ENCODE measurements at regions not wholly inside any gene's neighbourhood (a gene's known extent, or its start where the extent isn't known, plus 50 kb on each side); places are given as distances from the start of the nearest gene placed in this dataset.

DNA sequence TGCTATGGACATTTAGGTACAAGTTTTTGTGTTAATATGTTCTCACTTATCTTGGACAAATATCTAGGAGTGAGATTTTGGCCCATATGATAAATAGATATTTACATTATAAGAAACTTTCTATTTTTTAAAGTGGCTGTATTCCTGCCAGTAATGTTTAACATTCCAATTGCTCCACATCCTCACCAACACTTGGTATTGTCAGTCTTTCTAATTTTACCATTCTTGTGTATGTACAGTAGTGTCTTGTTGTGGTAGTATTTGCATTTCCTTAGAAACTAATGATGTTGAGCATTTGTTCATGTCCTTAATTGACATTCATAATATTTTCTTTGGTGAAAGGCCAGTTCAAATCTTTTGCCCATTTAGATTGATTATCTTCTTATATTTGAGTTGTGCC, 171.4 kb upstream of the TSHZ3 start:
- no peak overlapping the region for H3K4me2 ChIP-seq
- DNase-seq (ENCODE audit: low read depth in 1 of 2, low spot score in 1 of 2): no peak
- H3K4me1 ChIP-seq: no peaks in the 10 kb centered on the region
- H3K27ac ChIP-seq: no peak overlapping the region
- POLR2A ChIA-PET: no interaction called here
- TF ChIP-seq NFE2L2 (conservative IDR thresholded peaks at IDR 0.05; ENCODE audit: low read length) (no peak), GATA3 (IDR thresholded peaks at IDR 0.05; ENCODE audit: borderline replicate concordance) (no peak), MAZ (IDR thresholded peaks at IDR 0.05; ENCODE audit: borderline replicate concordance, low read depth, low read length) (no peak), TP53 (CRISPR knock-in tag; IDR thresholded peaks at IDR 0.05) (no peak), RAD21 (conservative IDR thresholded peaks at IDR 0.05 in 1 of 2, IDR thresholded peaks at IDR 0.05 in 1 of 2) (no peak), HOXA7 (CRISPR knock-in tag; IDR thresholded peaks at IDR 0.05) (no peak)
- TF ChIP-seq, protein P1, sequence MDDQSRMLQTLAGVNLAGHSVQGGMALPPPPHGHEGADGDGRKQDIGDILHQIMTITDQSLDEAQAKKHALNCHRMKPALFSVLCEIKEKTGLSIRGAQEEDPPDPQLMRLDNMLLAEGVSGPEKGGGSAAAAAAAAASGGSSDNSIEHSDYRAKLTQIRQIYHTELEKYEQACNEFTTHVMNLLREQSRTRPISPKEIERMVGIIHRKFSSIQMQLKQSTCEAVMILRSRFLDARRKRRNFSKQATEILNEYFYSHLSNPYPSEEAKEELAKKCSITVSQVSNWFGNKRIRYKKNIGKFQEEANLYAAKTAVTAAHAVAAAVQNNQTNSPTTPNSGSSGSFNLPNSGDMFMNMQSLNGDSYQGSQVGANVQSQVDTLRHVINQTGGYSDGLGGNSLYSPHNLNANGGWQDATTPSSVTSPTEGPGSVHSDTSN (IDR thresholded peaks at IDR 0.05): no peak
- H3K9me3 ChIP-seq: peaks cover 22% of the 10 kb centered on the region
- CTCF ChIA-PET: interaction anchor here (1.0 kb wide), 1 partner anchor 703 kb away, joined by 3 read pairs; no protein-coding TSS in a partner anchor
- ATAC-seq: no peak
- peak; percentile 89 for FAIRE-seq
- H3K4me3 ChIP-seq: no peak overlapping the region

DNA sequence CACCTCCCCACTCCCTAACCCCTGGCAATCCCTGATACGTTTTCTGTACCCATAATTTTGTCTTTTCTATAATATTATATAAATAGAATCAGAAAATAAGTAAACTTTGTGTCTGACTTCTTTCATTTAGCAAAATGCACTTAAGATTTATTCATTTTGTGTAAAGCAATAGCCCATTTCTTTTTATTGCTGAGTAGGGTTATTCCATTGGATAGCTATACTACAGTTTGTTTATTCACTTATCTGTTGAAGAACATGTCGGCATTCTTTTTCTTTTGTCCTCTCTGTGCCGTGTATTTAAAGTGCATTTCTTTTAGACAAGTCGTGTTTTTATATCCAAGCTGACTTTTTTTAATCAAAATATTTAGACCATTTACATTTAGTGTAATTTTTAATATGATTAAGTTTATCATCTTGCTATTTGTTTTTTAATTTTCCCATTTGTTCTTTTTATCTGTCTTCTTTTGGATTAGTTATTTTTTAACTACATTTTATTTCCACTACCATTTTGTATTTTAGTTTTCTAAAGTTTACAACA, 176.4 kb upstream of the TSHZ3 start:
- POLR2A ChIA-PET: no interaction called here
- TF ChIP-seq GATA3 (IDR thresholded peaks at IDR 0.05; ENCODE audit: borderline replicate concordance) (no peak), MAFK (IDR thresholded peaks at IDR 0.05; ENCODE audit: partially characterized antibody) (peak; percentile 60)
- Histone ChIP-seq H3K27ac (no peak overlapping the region), H3K9me3 (peaks cover 35% of the 10 kb centered on the region), H3K4me1 (no peaks in the 10 kb centered on the region), H3K4me3 (no peak overlapping the region), H3K4me2 (no peak overlapping the region)
- DNase-seq (ENCODE audit: low read depth in 1 of 2, low spot score in 1 of 2): no peak
- peak; percentile 95 for FAIRE-seq
- no peak for ATAC-seq
- CTCF ChIA-PET: no interaction called here
- 3% methylated on average over 4 of the region's 4 CpGs for WGBS (ENCODE audit: missing lambda C conversion rate)

DNA sequence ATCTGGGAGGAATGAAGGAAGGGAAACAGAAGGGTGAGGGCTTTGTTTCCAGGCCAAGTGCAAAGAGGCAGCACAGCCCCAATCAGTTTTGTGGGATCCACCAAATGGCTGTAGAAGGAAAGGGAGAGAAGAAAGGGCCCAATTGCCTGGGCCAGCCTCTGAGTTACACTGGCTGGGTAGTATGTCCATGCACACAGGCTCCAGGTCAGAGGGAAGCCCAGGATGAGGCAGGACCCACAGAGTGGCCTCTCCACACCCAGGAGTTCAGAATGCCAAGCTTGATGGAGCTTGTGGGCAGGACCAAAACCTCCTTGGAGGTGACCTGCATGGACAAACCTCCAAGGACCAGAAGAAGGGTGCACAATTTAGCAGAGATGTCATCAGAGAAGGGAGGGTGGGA, 178.2 kb upstream of the TSHZ3 start:
- Histone ChIP-seq H3K9me3 (peaks cover 36% of the 10 kb centered on the region), H3K4me1 (no peaks in the 10 kb centered on the region), H3K27ac (no peak overlapping the region), H3K4me2 (no peak overlapping the region), H3K4me3 (no peak overlapping the region)
- no peak for ATAC-seq
- ChIA-PET POLR2A (no interaction called here), CTCF (interaction anchor here (1.3 to 1.7 kb wide), 3 partner anchors 9 to 14 kb away, joined by 5 read pairs; no protein-coding TSS in a partner anchor)
- TF ChIP-seq, protein P2, sequence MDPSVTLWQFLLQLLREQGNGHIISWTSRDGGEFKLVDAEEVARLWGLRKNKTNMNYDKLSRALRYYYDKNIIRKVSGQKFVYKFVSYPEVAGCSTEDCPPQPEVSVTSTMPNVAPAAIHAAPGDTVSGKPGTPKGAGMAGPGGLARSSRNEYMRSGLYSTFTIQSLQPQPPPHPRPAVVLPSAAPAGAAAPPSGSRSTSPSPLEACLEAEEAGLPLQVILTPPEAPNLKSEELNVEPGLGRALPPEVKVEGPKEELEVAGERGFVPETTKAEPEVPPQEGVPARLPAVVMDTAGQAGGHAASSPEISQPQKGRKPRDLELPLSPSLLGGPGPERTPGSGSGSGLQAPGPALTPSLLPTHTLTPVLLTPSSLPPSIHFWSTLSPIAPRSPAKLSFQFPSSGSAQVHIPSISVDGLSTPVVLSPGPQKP (IDR thresholded peaks at IDR 0.05; ENCODE audit: low read depth, low read length): no peak
- TF ChIP-seq FOXS1 (CRISPR knock-in tag; IDR thresholded peaks at IDR 0.05) (no peak), CHD4 (IDR thresholded peaks at IDR 0.05; ENCODE audit: borderline replicate concordance) (no peak), ZNF302 (CRISPR knock-in tag; IDR thresholded peaks at IDR 0.05) (no peak), MAFK (IDR thresholded peaks at IDR 0.05; ENCODE audit: partially characterized antibody) (no peak), GATA3 (IDR thresholded peaks at IDR 0.05; ENCODE audit: borderline replicate concordance) (no peak), EHF (CRISPR knock-in tag; IDR thresholded peaks at IDR 0.05) (no peak), HOXA7 (CRISPR knock-in tag; IDR thresholded peaks at IDR 0.05) (no peak), EHMT2 (IDR thresholded peaks at IDR 0.05; ENCODE audit: low read depth) (no peak), TFCP2L1 (CRISPR knock-in tag; IDR thresholded peaks at IDR 0.05) (no peak), RFX5 (IDR thresholded peaks at IDR 0.05) (no peak), NFE2L2 (conservative IDR thresholded peaks at IDR 0.05; ENCODE audit: low read length) (no peak), JUN (IDR thresholded peaks at IDR 0.05) (no peak), SMC3 (IDR thresholded peaks at IDR 0.05) (no peak), ZSCAN20 (CRISPR knock-in tag; IDR thresholded peaks at IDR 0.05) (no peak)
- TF ChIP-seq, protein P3, sequence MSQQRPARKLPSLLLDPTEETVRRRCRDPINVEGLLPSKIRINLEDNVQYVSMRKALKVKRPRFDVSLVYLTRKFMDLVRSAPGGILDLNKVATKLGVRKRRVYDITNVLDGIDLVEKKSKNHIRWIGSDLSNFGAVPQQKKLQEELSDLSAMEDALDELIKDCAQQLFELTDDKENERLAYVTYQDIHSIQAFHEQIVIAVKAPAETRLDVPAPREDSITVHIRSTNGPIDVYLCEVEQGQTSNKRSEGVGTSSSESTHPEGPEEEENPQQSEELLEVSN (IDR thresholded peaks at IDR 0.05; ENCODE audit: borderline replicate concordance, low read depth): no peak
- TF ChIP-seq, protein P4, sequence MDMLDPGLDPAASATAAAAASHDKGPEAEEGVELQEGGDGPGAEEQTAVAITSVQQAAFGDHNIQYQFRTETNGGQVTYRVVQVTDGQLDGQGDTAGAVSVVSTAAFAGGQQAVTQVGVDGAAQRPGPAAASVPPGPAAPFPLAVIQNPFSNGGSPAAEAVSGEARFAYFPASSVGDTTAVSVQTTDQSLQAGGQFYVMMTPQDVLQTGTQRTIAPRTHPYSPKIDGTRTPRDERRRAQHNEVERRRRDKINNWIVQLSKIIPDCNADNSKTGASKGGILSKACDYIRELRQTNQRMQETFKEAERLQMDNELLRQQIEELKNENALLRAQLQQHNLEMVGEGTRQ (IDR thresholded peaks at IDR 0.05): no peak
- TF ChIP-seq, protein P5, sequence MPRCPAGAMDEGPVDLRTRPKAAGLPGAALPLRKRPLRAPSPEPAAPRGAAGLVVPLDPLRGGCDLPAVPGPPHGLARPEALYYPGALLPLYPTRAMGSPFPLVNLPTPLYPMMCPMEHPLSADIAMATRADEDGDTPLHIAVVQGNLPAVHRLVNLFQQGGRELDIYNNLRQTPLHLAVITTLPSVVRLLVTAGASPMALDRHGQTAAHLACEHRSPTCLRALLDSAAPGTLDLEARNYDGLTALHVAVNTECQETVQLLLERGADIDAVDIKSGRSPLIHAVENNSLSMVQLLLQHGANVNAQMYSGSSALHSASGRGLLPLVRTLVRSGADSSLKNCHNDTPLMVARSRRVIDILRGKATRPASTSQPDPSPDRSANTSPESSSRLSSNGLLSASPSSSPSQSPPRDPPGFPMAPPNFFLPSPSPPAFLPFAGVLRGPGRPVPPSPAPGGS (IDR thresholded peaks at IDR 0.05): no peak
- TF ChIP-seq, protein P6, sequence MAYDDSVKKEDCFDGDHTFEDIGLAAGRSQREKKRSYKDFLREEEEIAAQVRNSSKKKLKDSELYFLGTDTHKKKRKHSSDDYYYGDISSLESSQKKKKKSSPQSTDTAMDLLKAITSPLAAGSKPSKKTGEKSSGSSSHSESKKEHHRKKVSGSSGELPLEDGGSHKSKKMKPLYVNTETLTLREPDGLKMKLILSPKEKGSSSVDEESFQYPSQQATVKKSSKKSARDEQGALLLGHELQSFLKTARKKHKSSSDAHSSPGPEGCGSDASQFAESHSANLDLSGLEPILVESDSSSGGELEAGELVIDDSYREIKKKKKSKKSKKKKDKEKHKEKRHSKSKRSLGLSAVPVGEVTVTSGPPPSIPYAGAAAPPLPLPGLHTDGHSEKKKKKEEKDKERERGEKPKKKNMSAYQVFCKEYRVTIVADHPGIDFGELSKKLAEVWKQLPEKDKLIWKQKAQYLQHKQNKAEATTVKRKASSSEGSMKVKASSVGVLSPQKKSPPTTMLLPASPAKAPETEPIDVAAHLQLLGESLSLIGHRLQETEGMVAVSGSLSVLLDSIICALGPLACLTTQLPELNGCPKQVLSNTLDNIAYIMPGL (CRISPR knock-in tag; IDR thresholded peaks at IDR 0.05; ENCODE audit: borderline replicate concordance): no peak
- FAIRE-seq: no peak
- no peak for DNase-seq (ENCODE audit: low read depth in 1 of 2, low spot score in 1 of 2)

Data from A549 (cell line).